HL-60 (cell line): ENCODE measurements at regions not wholly inside any gene's neighbourhood (a gene's known extent, or its start where the extent isn't known, plus 50 kb on each side); places are given as distances from the start of the nearest gene placed in this dataset.

Source experiments
- CTCF ChIP-seq: IDR thresholded peaks from one replicate; pipeline ENCODE4 v1.5.1; 2011; ENCODE audit warnings: low read length, control low read depth, inconsistent platforms; ENCODE audit not compliant: insufficient read depth
- GABPA ChIP-seq: IDR thresholded peaks from 2 replicates; pipeline ENCODE4 v1.6.1; 2012; ENCODE audit warnings: low read depth
- POLR2AphosphoS5 ChIP-seq: IDR thresholded peaks from 2 replicates; pipeline ENCODE4 v1.6.1; 2012; ENCODE audit warnings: low read depth

DNA sequence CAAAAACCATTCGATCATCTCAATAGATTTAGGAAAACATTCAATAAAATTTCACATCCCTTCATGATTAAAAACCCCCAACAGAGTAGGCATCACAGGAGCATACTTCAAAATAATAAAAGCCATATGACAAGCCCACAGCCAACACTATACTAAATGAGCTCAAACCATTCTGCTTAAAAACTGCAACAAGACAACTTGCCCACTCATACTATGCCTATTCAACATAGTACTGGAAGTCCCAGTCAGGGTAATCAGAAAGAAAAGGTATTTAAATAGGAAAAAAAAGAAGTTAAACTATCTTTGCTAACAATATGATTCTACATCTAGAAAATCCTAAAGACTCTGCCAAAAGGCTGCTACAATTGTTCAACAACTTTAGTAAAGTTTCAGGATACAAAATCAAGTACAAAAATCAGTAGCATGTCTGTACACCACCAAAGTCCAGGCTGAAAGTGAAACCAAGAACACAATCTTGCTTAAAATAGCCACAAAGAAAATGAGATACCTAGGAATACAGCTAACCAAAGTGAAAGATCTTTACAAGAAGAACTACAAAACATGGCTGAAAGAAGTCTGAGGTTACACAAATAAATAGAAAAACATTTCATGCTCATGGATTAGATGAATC, 882.6 kb downstream of the GRM8 start:
- no peak for TF ChIP-seq CTCF
- TF ChIP-seq POLR2AphosphoS5 = no peak
- no peak for TF ChIP-seq GABPA
